Left lung (tissue), 4 donors: ENCODE measurements at regions not wholly inside any gene's neighbourhood (a gene's known extent, or its start where the extent isn't known, plus 50 kb on each side); places are given as distances from the start of the nearest gene placed in this dataset.

ENCODE experiments used
- ATAC-seq: fragments of 200-7000 bp; cut with Tn5 transposase; one replicate; pipeline ENCODE4 v1.9.1; 2020; ENCODE audit warnings: moderate library complexity
- DNase-seq, 4 donors: peaks; one replicate each; pipeline ENCODE4 v3.0.0-alpha.2; 2013 to 2020
- H3K27ac ChIP-seq, 2 donors: fragments of 200-600 bp; sonication (generic) in 1 of 2; one replicate each; pipeline versions ENCODE4 v1.5.0 to v1.8.0; 2020 to 2021
- H3K27me3 ChIP-seq, 2 donors: fragments of 200-600 bp; sonication (generic) in 1 of 2; one replicate each; pipeline versions ENCODE4 v1.5.0 to v1.8.0; 2020 to 2021
- H3K36me3 ChIP-seq, 2 donors: fragments of 200-600 bp; sonication (generic) in 1 of 2; one replicate each; pipeline versions ENCODE4 v1.5.0 to v1.8.0; 2020 to 2021
- H3K4me1 ChIP-seq, 2 donors: fragments of 200-600 bp; one replicate each; pipeline ENCODE4 v1.8.0; 2021
- H3K4me3 ChIP-seq, 2 donors: fragments of 200-600 bp; sonication (generic) in 1 of 2; one replicate each; pipeline versions ENCODE4 v1.5.0 to v1.8.0; 2020 to 2021; ENCODE audit warnings: mild to moderate bottlenecking in 1 of 2
- H3K9me3 ChIP-seq, 2 donors: fragments of 200-600 bp; sonication (generic) in 1 of 2; one replicate each; pipeline versions ENCODE4 v1.5.0 to v1.8.0; 2020 to 2021
- intact Hi-C, 2 donors: fragments of 100-400 bp; cut with DNase I; formaldehyde crosslinking; loops; one replicate each; pipeline versions ENCODE4 v1.11.2 to v1.14.2; 2022
- TF ChIP-seq, protein P1 (sequence below), 2 donors: fragments of 200-600 bp; sonication (generic) in 1 of 2; IDR thresholded peaks; one replicate each; pipeline versions ENCODE4 v1.5.0 to v1.8.0; 2021; ENCODE audit warnings: antibody characterized with exemption in 2 of 2
- donor health status: DM: no; HTN: yes; CAD: no.
- donor health status: DM: no; HTN: no; CAD: no.

GRCh38 chr12:87511371-87511770 is 517.8 kb downstream of the C12orf50 start:
- H3K27ac ChIP-seq, result no peak overlapping the region
- DNase-seq (no peak), ATAC-seq (no peak)
- no peak overlapping the region for H3K4me3 ChIP-seq
- no peaks in the 10 kb centered on the region for H3K4me1 ChIP-seq
- intact Hi-C loops, result no loop called here
- TF ChIP-seq, protein P1, sequence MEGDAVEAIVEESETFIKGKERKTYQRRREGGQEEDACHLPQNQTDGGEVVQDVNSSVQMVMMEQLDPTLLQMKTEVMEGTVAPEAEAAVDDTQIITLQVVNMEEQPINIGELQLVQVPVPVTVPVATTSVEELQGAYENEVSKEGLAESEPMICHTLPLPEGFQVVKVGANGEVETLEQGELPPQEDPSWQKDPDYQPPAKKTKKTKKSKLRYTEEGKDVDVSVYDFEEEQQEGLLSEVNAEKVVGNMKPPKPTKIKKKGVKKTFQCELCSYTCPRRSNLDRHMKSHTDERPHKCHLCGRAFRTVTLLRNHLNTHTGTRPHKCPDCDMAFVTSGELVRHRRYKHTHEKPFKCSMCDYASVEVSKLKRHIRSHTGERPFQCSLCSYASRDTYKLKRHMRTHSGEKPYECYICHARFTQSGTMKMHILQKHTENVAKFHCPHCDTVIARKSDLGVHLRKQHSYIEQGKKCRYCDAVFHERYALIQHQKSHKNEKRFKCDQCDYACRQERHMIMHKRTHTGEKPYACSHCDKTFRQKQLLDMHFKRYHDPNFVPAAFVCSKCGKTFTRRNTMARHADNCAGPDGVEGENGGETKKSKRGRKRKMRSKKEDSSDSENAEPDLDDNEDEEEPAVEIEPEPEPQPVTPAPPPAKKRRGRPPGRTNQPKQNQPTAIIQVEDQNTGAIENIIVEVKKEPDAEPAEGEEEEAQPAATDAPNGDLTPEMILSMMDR (IDR thresholded peaks at IDR 0.05), result no peak
- H3K36me3 ChIP-seq, result no peaks in the 10 kb centered on the region
- peaks cover 0 to 4% of the 10 kb centered on the region in 2 donors for H3K9me3 ChIP-seq
- no peaks in the 10 kb centered on the region for H3K27me3 ChIP-seq

GRCh38 chr12:87509237-87509820 is 519.9 kb downstream of the C12orf50 start:
- no peak for ATAC-seq
- Histone ChIP-seq H3K4me1 (no peaks in the 10 kb centered on the region), H3K4me3 (no peak overlapping the region), H3K27me3 (no peaks in the 10 kb centered on the region), H3K36me3 (no peaks in the 10 kb centered on the region), H3K9me3 (peaks cover 0 to 4% of the 10 kb centered on the region in 2 donors), H3K27ac (no peak overlapping the region)
- TF ChIP-seq, protein P1 (IDR thresholded peaks at IDR 0.05), result no peak
- no peak for DNase-seq
- intact Hi-C loops, result no loop called here

DNA sequence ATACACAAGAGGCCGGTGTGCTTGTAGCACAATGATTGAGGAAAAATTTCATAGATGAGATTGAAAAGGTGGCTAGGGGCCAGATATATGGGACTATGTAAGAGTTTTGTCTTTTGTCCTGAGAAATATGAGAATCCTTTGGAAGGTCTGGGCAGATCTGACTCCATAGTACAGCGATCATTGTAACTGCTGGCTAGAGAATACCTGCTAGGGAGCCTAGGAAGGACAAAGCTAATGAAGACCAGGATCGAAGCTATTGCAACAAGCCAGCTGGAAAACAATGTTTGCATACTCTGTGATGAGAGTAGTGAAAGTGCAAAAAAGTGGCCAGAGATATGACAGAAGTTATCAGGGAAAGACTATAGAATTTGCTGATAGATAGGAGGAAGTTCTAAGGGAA is 537.6 kb downstream of the C12orf50 start:
- ATAC-seq, result no peak
- no peaks in the 10 kb centered on the region for H3K9me3 ChIP-seq
- H3K27me3 ChIP-seq, result no peaks in the 10 kb centered on the region
- intact Hi-C loops, result no loop called here
- no peaks in the 10 kb centered on the region for H3K4me1 ChIP-seq
- no peak for DNase-seq
- TF ChIP-seq, protein P1 (IDR thresholded peaks at IDR 0.05), result no peak
- no peak overlapping the region for H3K27ac ChIP-seq
- H3K4me3 ChIP-seq, result no peak overlapping the region
- H3K36me3 ChIP-seq, result no peaks in the 10 kb centered on the region

DNA sequence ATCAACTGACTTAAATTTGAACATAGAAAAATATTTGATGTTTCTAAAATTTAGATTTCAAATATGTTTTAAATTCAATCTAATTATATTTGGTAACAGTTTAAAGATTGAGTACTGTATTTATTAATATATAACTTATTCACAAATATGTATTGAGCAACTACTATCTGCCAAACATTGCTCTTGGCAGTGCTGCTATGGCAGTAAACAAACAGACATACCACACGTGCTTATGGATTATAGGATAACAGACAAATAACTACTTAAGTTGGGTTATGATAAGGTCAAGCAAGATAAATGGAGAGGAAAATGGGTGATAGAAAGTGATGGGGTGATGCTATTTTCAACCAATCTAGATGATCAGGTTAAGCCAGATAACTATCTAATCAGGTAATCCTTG is 538.1 kb downstream of the C12orf50 start:
- TF ChIP-seq, protein P1 (IDR thresholded peaks at IDR 0.05), result no peak
- no peak for ATAC-seq
- no peak overlapping the region for H3K27ac ChIP-seq
- H3K27me3 ChIP-seq, result no peaks in the 10 kb centered on the region
- no peak overlapping the region for H3K4me3 ChIP-seq
- H3K36me3 ChIP-seq, result no peaks in the 10 kb centered on the region
- no peaks in the 10 kb centered on the region for H3K4me1 ChIP-seq
- intact Hi-C loops, result no loop called here
- H3K9me3 ChIP-seq, result no peaks in the 10 kb centered on the region
- no peak for DNase-seq

- DNase-seq (no peak), ATAC-seq (no peak)
- Histone ChIP-seq H3K4me1 (no peaks in the 10 kb centered on the region), H3K36me3 (no peaks in the 10 kb centered on the region), H3K9me3 (peaks cover 0 to 7% of the 10 kb centered on the region in 2 donors), H3K27me3 (no peaks in the 10 kb centered on the region), H3K4me3 (no peak overlapping the region), H3K27ac (no peak overlapping the region)
- intact Hi-C loops, result no loop called here
- TF ChIP-seq, protein P1 (IDR thresholded peaks at IDR 0.05), result no peak
Observed at GRCh38 chr12:87469295-87469694, 559.9 kb downstream of the C12orf50 start.
